ENCODE measurements at regions not wholly inside any gene's neighbourhood (a gene's known extent, or its start where the extent isn't known, plus 50 kb on each side); places are given as distances from the start of the nearest gene placed in this dataset.

DNA sequence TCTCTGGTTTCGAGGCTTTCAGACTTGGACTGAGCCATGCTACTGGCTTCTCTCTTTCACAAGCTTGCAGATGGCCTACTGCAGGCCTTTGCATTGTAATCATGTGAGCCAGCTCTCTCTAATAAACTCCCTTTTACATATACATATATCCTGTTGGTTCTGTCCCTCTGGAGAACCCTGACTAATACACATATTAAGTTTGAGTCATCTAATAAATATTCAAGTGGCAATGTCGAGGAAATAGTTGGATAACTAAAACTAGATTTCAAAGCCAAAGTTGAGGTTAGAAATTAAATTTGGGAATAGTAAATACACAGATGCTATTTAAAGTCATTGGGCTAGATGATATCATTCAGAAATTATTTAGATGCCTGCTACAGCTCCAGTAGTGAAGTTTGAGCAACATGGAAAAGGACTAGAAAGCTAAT, 1343.4 kb downstream of the GRIK2 start:
- TF ChIP-seq, protein P1, sequence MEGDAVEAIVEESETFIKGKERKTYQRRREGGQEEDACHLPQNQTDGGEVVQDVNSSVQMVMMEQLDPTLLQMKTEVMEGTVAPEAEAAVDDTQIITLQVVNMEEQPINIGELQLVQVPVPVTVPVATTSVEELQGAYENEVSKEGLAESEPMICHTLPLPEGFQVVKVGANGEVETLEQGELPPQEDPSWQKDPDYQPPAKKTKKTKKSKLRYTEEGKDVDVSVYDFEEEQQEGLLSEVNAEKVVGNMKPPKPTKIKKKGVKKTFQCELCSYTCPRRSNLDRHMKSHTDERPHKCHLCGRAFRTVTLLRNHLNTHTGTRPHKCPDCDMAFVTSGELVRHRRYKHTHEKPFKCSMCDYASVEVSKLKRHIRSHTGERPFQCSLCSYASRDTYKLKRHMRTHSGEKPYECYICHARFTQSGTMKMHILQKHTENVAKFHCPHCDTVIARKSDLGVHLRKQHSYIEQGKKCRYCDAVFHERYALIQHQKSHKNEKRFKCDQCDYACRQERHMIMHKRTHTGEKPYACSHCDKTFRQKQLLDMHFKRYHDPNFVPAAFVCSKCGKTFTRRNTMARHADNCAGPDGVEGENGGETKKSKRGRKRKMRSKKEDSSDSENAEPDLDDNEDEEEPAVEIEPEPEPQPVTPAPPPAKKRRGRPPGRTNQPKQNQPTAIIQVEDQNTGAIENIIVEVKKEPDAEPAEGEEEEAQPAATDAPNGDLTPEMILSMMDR (IDR thresholded peaks at IDR 0.05), result no peak
- TF ChIP-seq TCF7 (CRISPR knock-in tag; IDR thresholded peaks at IDR 0.05; ENCODE audit: low read depth) (no peak), FOXJ3 (CRISPR knock-in tag; IDR thresholded peaks at IDR 0.05; ENCODE audit: borderline replicate concordance) (no peak), ATF1 (CRISPR knock-in tag; IDR thresholded peaks at IDR 0.05) (no peak), CREB1 (CRISPR knock-in tag; IDR thresholded peaks at IDR 0.05) (no peak), GTF2I (CRISPR knock-in tag; conservative IDR thresholded peaks at IDR 0.05) (no peak), ZNF416 (CRISPR knock-in tag; IDR thresholded peaks at IDR 0.05) (no peak), JUN (CRISPR knock-in tag; IDR thresholded peaks at IDR 0.05) (no peak)
- TF ChIP-seq, protein P2, sequence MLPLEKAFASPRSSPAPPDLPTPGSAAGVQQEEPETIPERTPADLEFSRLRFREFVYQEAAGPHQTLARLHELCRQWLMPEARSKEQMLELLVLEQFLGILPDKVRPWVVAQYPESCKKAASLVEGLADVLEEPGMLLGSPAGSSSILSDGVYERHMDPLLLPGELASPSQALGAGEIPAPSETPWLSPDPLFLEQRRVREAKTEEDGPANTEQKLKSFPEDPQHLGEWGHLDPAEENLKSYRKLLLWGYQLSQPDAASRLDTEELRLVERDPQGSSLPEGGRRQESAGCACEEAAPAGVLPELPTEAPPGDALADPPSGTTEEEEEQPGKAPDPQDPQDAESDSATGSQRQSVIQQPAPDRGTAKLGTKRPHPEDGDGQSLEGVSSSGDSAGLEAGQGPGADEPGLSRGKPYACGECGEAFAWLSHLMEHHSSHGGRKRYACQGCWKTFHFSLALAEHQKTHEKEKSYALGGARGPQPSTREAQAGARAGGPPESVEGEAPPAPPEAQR (CRISPR knock-in tag; IDR thresholded peaks at IDR 0.05), result no peak
- TF ChIP-seq, protein P3, sequence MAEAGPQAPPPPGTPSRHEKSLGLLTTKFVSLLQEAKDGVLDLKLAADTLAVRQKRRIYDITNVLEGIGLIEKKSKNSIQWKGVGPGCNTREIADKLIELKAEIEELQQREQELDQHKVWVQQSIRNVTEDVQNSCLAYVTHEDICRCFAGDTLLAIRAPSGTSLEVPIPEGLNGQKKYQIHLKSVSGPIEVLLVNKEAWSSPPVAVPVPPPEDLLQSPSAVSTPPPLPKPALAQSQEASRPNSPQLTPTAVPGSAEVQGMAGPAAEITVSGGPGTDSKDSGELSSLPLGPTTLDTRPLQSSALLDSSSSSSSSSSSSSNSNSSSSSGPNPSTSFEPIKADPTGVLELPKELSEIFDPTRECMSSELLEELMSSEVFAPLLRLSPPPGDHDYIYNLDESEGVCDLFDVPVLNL (CRISPR knock-in tag; IDR thresholded peaks at IDR 0.05; ENCODE audit: borderline replicate concordance, low read depth), result no peak
- TF ChIP-seq, protein P4, sequence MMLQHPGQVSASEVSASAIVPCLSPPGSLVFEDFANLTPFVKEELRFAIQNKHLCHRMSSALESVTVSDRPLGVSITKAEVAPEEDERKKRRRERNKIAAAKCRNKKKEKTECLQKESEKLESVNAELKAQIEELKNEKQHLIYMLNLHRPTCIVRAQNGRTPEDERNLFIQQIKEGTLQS (CRISPR knock-in tag; conservative IDR thresholded peaks at IDR 0.05), result no peak
- TF ChIP-seq, protein P5, sequence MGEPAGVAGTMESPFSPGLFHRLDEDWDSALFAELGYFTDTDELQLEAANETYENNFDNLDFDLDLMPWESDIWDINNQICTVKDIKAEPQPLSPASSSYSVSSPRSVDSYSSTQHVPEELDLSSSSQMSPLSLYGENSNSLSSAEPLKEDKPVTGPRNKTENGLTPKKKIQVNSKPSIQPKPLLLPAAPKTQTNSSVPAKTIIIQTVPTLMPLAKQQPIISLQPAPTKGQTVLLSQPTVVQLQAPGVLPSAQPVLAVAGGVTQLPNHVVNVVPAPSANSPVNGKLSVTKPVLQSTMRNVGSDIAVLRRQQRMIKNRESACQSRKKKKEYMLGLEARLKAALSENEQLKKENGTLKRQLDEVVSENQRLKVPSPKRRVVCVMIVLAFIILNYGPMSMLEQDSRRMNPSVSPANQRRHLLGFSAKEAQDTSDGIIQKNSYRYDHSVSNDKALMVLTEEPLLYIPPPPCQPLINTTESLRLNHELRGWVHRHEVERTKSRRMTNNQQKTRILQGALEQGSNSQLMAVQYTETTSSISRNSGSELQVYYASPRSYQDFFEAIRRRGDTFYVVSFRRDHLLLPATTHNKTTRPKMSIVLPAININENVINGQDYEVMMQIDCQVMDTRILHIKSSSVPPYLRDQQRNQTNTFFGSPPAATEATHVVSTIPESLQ (CRISPR knock-in tag; IDR thresholded peaks at IDR 0.05), result no peak
- TF ChIP-seq, protein P6, sequence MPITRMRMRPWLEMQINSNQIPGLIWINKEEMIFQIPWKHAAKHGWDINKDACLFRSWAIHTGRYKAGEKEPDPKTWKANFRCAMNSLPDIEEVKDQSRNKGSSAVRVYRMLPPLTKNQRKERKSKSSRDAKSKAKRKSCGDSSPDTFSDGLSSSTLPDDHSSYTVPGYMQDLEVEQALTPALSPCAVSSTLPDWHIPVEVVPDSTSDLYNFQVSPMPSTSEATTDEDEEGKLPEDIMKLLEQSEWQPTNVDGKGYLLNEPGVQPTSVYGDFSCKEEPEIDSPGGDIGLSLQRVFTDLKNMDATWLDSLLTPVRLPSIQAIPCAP (CRISPR knock-in tag; IDR thresholded peaks at IDR 0.05), result no peak
- TF ChIP-seq, protein P7, sequence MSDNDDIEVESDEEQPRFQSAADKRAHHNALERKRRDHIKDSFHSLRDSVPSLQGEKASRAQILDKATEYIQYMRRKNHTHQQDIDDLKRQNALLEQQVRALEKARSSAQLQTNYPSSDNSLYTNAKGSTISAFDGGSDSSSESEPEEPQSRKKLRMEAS (CRISPR knock-in tag; IDR thresholded peaks at IDR 0.05), result no peak

Data from WTC11 (cell line).